ENCODE measurements at regions not wholly inside any gene's neighbourhood (a gene's known extent, or its start where the extent isn't known, plus 50 kb on each side); places are given as distances from the start of the nearest gene placed in this dataset.
"Not testable (repeated sequence)": the region's sequence is repeated elsewhere in the genome, so short reads cannot be mapped to it uniquely, and the experiment has no call there.

- H3K36me3 ChIP-seq (ENCODE audit: control insufficient read depth in 1 of 2, insufficient read depth in 2 of 2, low read length in 1 of 2); intact Hi-C loops (cut with DNase I); ATAC-seq (ENCODE audit: low FRiP score); H3K4me3 ChIP-seq (ENCODE audit: low read length in 2 of 2); DNase-seq; H3K4me1 ChIP-seq (ENCODE audit: control insufficient read depth in 1 of 2, insufficient read depth in 2 of 2, low read length in 2 of 2); H3K27ac ChIP-seq (ENCODE audit: low read depth in 1 of 2, low read length in 2 of 2); H3K9me3 ChIP-seq (ENCODE audit: control insufficient read depth, low read length); H3K27me3 ChIP-seq (ENCODE audit: control insufficient read depth in 1 of 2, insufficient read depth in 2 of 2, low read length in 1 of 2): not testable (repeated sequence)
- WGBS, 2 donors, result 64 to 78% methylated on average over 10 of the region's 10 CpGs
These were observed 82.7 kb upstream of the PDHA1 start for GRCh38 chrX:19261026-19261425.

GRCh38 chrX:19270727-19271126 lies 73.0 kb upstream of the PDHA1 start:
- no peak overlapping the region for H3K4me3 ChIP-seq (ENCODE audit: low read length in 2 of 2)
- intact Hi-C loops (cut with DNase I), result no loop called here
- no peak overlapping the region for H3K27ac ChIP-seq (ENCODE audit: low read depth in 1 of 2, low read length in 2 of 2)
- whole genome bisulfite sequencing, 2 donors, result 70 to 83% methylated on average over 1 of the region's 1 CpG
- H3K27me3 ChIP-seq (ENCODE audit: control insufficient read depth in 1 of 2, insufficient read depth in 2 of 2, low read length in 1 of 2), result no peaks in the 10 kb centered on the region
- no peaks in the 10 kb centered on the region for H3K9me3 ChIP-seq (ENCODE audit: control insufficient read depth, low read length)
- DNase-seq (no peak), ATAC-seq (ENCODE audit: low FRiP score) (no peak)
- no peaks in the 10 kb centered on the region for H3K36me3 ChIP-seq (ENCODE audit: control insufficient read depth in 1 of 2, insufficient read depth in 2 of 2, low read length in 1 of 2)
- no peaks in the 10 kb centered on the region for H3K4me1 ChIP-seq (ENCODE audit: control insufficient read depth in 1 of 2, insufficient read depth in 2 of 2, low read length in 2 of 2)

- no peaks in the 10 kb centered on the region for H3K36me3 ChIP-seq (ENCODE audit: control insufficient read depth in 1 of 2, insufficient read depth in 2 of 2, low read length in 1 of 2)
- no peak for DNase-seq
- intact Hi-C loops (cut with DNase I), result no loop called here
- 79 to 88% methylated on average over 2 of the region's 2 CpGs for WGBS, 2 donors
- no peak overlapping the region for H3K4me3 ChIP-seq (ENCODE audit: low read length in 2 of 2)
- H3K27ac ChIP-seq (ENCODE audit: low read depth in 1 of 2, low read length in 2 of 2), result no peak overlapping the region
- ATAC-seq (ENCODE audit: low FRiP score), result no peak
- H3K27me3 ChIP-seq (ENCODE audit: control insufficient read depth in 1 of 2, insufficient read depth in 2 of 2, low read length in 1 of 2), result no peaks in the 10 kb centered on the region
- H3K4me1 ChIP-seq (ENCODE audit: control insufficient read depth in 1 of 2, insufficient read depth in 2 of 2, low read length in 2 of 2), result no peaks in the 10 kb centered on the region
- H3K9me3 ChIP-seq (ENCODE audit: control insufficient read depth, low read length), result no peaks in the 10 kb centered on the region
These were observed 71.3 kb upstream of the PDHA1 start for GRCh38 chrX:19272452-19272851.

GRCh38 chrX:19280636-19281035 lies 63.1 kb upstream of the PDHA1 start:
- intact Hi-C loops (cut with DNase I), result no loop called here
- no peak overlapping the region for H3K27ac ChIP-seq (ENCODE audit: low read depth in 1 of 2, low read length in 2 of 2)
- no peaks in the 10 kb centered on the region for H3K27me3 ChIP-seq (ENCODE audit: control insufficient read depth in 1 of 2, insufficient read depth in 2 of 2, low read length in 1 of 2)
- H3K9me3 ChIP-seq (ENCODE audit: control insufficient read depth, low read length), result no peaks in the 10 kb centered on the region
- DNase-seq (no peak), ATAC-seq (ENCODE audit: low FRiP score) (no peak)
- no peak overlapping the region for H3K4me3 ChIP-seq (ENCODE audit: low read length in 2 of 2)
- WGBS, 2 donors, result 89 to 92% methylated on average over 1 of the region's 1 CpG
- H3K36me3 ChIP-seq (ENCODE audit: control insufficient read depth in 1 of 2, insufficient read depth in 2 of 2, low read length in 1 of 2), result no peaks in the 10 kb centered on the region
- no peaks in the 10 kb centered on the region for H3K4me1 ChIP-seq (ENCODE audit: control insufficient read depth in 1 of 2, insufficient read depth in 2 of 2, low read length in 2 of 2)

- ATAC-seq (ENCODE audit: low FRiP score) (no peak), DNase-seq (no peak)
- Histone ChIP-seq H3K4me3 (ENCODE audit: low read length in 2 of 2) (no peak overlapping the region), H3K27ac (ENCODE audit: low read depth in 1 of 2, low read length in 2 of 2) (no peak overlapping the region), H3K9me3 (ENCODE audit: control insufficient read depth, low read length) (no peaks in the 10 kb centered on the region), H3K36me3 (ENCODE audit: control insufficient read depth in 1 of 2, insufficient read depth in 2 of 2, low read length in 1 of 2) (no peaks in the 10 kb centered on the region), H3K27me3 (ENCODE audit: control insufficient read depth in 1 of 2, insufficient read depth in 2 of 2, low read length in 1 of 2) (no peaks in the 10 kb centered on the region), H3K4me1 (ENCODE audit: control insufficient read depth in 1 of 2, insufficient read depth in 2 of 2, low read length in 2 of 2) (no peaks in the 10 kb centered on the region)
- 62 to 77% methylated on average over 1 of the region's 1 CpG for WGBS, 2 donors
- intact Hi-C loops (cut with DNase I), result no loop called here
These were observed 62.5 kb upstream of the PDHA1 start for GRCh38 chrX:19281256-19281655.

- DNase-seq (no peak), ATAC-seq (ENCODE audit: low FRiP score) (no peak)
- no peak overlapping the region for H3K4me3 ChIP-seq (ENCODE audit: low read length in 2 of 2)
- intact Hi-C loops (cut with DNase I), result no loop called here
- no peaks in the 10 kb centered on the region for H3K9me3 ChIP-seq (ENCODE audit: control insufficient read depth, low read length)
- 79 to 86% methylated on average over 6 of the region's 6 CpGs for WGBS, 2 donors
- no peak overlapping the region for H3K27ac ChIP-seq (ENCODE audit: low read depth in 1 of 2, low read length in 2 of 2)
- no peaks in the 10 kb centered on the region for H3K36me3 ChIP-seq (ENCODE audit: control insufficient read depth in 1 of 2, insufficient read depth in 2 of 2, low read length in 1 of 2)
- no peaks in the 10 kb centered on the region for H3K4me1 ChIP-seq (ENCODE audit: control insufficient read depth in 1 of 2, insufficient read depth in 2 of 2, low read length in 2 of 2)
- H3K27me3 ChIP-seq (ENCODE audit: control insufficient read depth in 1 of 2, insufficient read depth in 2 of 2, low read length in 1 of 2), result no peaks in the 10 kb centered on the region
These were observed 60.0 kb upstream of the PDHA1 start for GRCh38 chrX:19283597-19284339.

GRCh38 chrX:19285857-19286256 lies 57.9 kb upstream of the PDHA1 start:
- no peak overlapping the region for H3K4me3 ChIP-seq (ENCODE audit: low read length in 2 of 2)
- H3K36me3 ChIP-seq (ENCODE audit: control insufficient read depth in 1 of 2, insufficient read depth in 2 of 2, low read length in 1 of 2), result no peaks in the 10 kb centered on the region
- H3K27me3 ChIP-seq (ENCODE audit: control insufficient read depth in 1 of 2, insufficient read depth in 2 of 2, low read length in 1 of 2), result no peaks in the 10 kb centered on the region
- DNase-seq (no peak), ATAC-seq (ENCODE audit: low FRiP score) (no peak)
- intact Hi-C loops (cut with DNase I), result no loop called here
- no peak overlapping the region for H3K27ac ChIP-seq (ENCODE audit: low read depth in 1 of 2, low read length in 2 of 2)
- H3K9me3 ChIP-seq (ENCODE audit: control insufficient read depth, low read length), result no peaks in the 10 kb centered on the region
- H3K4me1 ChIP-seq (ENCODE audit: control insufficient read depth in 1 of 2, insufficient read depth in 2 of 2, low read length in 2 of 2), result no peaks in the 10 kb centered on the region

GRCh38 chrX:19291086-19291485 lies 52.6 kb upstream of the PDHA1 start:
- no peak for DNase-seq
- no peak overlapping the region for H3K4me3 ChIP-seq (ENCODE audit: low read length in 2 of 2)
- ATAC-seq (ENCODE audit: low FRiP score), result no peak
- intact Hi-C loops (cut with DNase I), result no loop called here
- no peaks in the 10 kb centered on the region for H3K27me3 ChIP-seq (ENCODE audit: control insufficient read depth in 1 of 2, insufficient read depth in 2 of 2, low read length in 1 of 2)
- no peaks in the 10 kb centered on the region for H3K4me1 ChIP-seq (ENCODE audit: control insufficient read depth in 1 of 2, insufficient read depth in 2 of 2, low read length in 2 of 2)
- no peak overlapping the region for H3K27ac ChIP-seq (ENCODE audit: low read depth in 1 of 2, low read length in 2 of 2)
- H3K9me3 ChIP-seq (ENCODE audit: control insufficient read depth, low read length), result no peaks in the 10 kb centered on the region
- H3K36me3 ChIP-seq (ENCODE audit: control insufficient read depth in 1 of 2, insufficient read depth in 2 of 2, low read length in 1 of 2), result no peaks in the 10 kb centered on the region
- 60 to 67% methylated on average over 5 of the region's 5 CpGs for WGBS, 2 donors

GRCh38 chrX:19293606-19294325 lies 50.0 kb upstream of the PDHA1 start:
- intact Hi-C loops (cut with DNase I), result no loop called here
- WGBS, 2 donors, result 56 to 67% methylated on average over 6 of the region's 6 CpGs

More at GRCh38 chrX:19293606-19294325, 50.0 kb upstream of the PDHA1 start:
- ATAC-seq (ENCODE audit: low FRiP score) (no peak), DNase-seq (no peak)
- Histone ChIP-seq H3K4me3 (ENCODE audit: low read length in 2 of 2) (no peak overlapping the region), H3K36me3 (ENCODE audit: control insufficient read depth in 1 of 2, insufficient read depth in 2 of 2, low read length in 1 of 2) (no peaks in the 10 kb centered on the region), H3K27me3 (ENCODE audit: control insufficient read depth in 1 of 2, insufficient read depth in 2 of 2, low read length in 1 of 2) (no peaks in the 10 kb centered on the region), H3K27ac (ENCODE audit: low read depth in 1 of 2, low read length in 2 of 2) (no peak overlapping the region), H3K9me3 (ENCODE audit: control insufficient read depth, low read length) (no peaks in the 10 kb centered on the region), H3K4me1 (ENCODE audit: control insufficient read depth in 1 of 2, insufficient read depth in 2 of 2, low read length in 2 of 2) (no peaks in the 10 kb centered on the region)

Data from aorta (tissue), 5 donors.